ENCODE measurements at regions not wholly inside any gene's neighbourhood (a gene's known extent, or its start where the extent isn't known, plus 50 kb on each side); places are given as distances from the start of the nearest gene placed in this dataset.

- no peak for DNase-seq (ENCODE audit: low spot score, unreplicated experiment)
- TF ChIP-seq CTCF (IDR thresholded peaks at IDR 0.05; ENCODE audit: unreplicated experiment) = no peak
- no peak overlapping the region for H3K4me3 Mint-ChIP-seq (ENCODE audit: low read depth)
- no peaks in the 10 kb centered on the region for H3K27me3 Mint-ChIP-seq
- no peaks in the 10 kb centered on the region for H3K4me1 Mint-ChIP-seq (ENCODE audit: low read depth)
- no peaks in the 10 kb centered on the region for H3K9me3 Mint-ChIP-seq (ENCODE audit: low read depth)
- H3K27ac Mint-ChIP-seq = no peak overlapping the region
- no peaks in the 10 kb centered on the region for H3K36me3 Mint-ChIP-seq (ENCODE audit: insufficient read depth)
These were observed 161.0 kb downstream of the ISL1 start for GRCh38 chr5:51544031-51544785.

- Mint-ChIP-seq H3K27ac (no peak overlapping the region), H3K9me3 (ENCODE audit: low read depth) (peaks cover 3% of the 10 kb centered on the region), H3K36me3 (ENCODE audit: insufficient read depth) (no peaks in the 10 kb centered on the region), H3K4me3 (ENCODE audit: low read depth) (no peak overlapping the region), H3K27me3 (no peaks in the 10 kb centered on the region), H3K4me1 (ENCODE audit: low read depth) (no peaks in the 10 kb centered on the region)
- no peak for TF ChIP-seq CTCF (IDR thresholded peaks at IDR 0.05; ENCODE audit: unreplicated experiment)
- DNase-seq (ENCODE audit: low spot score, unreplicated experiment) = no peak
These were observed 173.6 kb downstream of the ISL1 start for GRCh38 chr5:51556833-51557232.

DNA sequence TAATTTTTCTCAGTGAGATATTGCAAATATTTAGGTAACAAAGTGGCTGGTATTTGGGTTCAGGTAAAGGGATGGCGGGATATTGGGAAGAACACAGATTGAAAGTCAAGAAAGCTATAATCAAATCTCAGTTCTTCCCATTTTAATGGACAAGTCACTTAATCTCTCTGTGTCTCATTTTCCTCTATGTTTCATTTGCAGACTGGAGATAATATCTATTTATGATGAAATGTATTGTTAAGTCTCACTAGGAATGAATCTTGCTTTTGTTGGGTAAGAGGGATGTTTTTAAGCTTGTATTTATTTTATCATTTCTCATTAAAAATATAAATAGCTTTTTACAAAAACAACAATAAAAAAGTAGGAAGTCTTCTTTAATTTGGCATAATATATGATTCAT is 175.4 kb downstream of the ISL1 start:
- H3K9me3 Mint-ChIP-seq (ENCODE audit: low read depth) = no peaks in the 10 kb centered on the region
- no peak for DNase-seq (ENCODE audit: low spot score, unreplicated experiment)
- H3K36me3 Mint-ChIP-seq (ENCODE audit: insufficient read depth) = no peaks in the 10 kb centered on the region
- TF ChIP-seq CTCF (IDR thresholded peaks at IDR 0.05; ENCODE audit: unreplicated experiment) = no peak
- no peaks in the 10 kb centered on the region for H3K27me3 Mint-ChIP-seq
- no peaks in the 10 kb centered on the region for H3K4me1 Mint-ChIP-seq (ENCODE audit: low read depth)
- no peak overlapping the region for H3K27ac Mint-ChIP-seq
- no peak overlapping the region for H3K4me3 Mint-ChIP-seq (ENCODE audit: low read depth)

- H3K4me1 Mint-ChIP-seq (ENCODE audit: low read depth) = peaks cover 1% of the 10 kb centered on the region
- no peak for TF ChIP-seq CTCF (IDR thresholded peaks at IDR 0.05; ENCODE audit: unreplicated experiment)
These were observed 176.1 kb downstream of the ISL1 start for GRCh38 chr5:51559339-51559738.

GRCh38 chr5:51559921-51560658 is 176.8 kb downstream of the ISL1 start:
- Mint-ChIP-seq H3K27ac (no peak overlapping the region), H3K4me1 (ENCODE audit: low read depth) (peaks cover 3% of the 10 kb centered on the region), H3K4me3 (ENCODE audit: low read depth) (no peak overlapping the region), H3K36me3 (ENCODE audit: insufficient read depth) (no peaks in the 10 kb centered on the region), H3K9me3 (ENCODE audit: low read depth) (no peaks in the 10 kb centered on the region), H3K27me3 (no peaks in the 10 kb centered on the region)
- TF ChIP-seq CTCF (IDR thresholded peaks at IDR 0.05; ENCODE audit: unreplicated experiment) = no peak
- no peak for DNase-seq (ENCODE audit: low spot score, unreplicated experiment)

More at GRCh38 chr5:51559339-51559738, 176.1 kb downstream of the ISL1 start:
- no peak for DNase-seq (ENCODE audit: low spot score, unreplicated experiment)
- Mint-ChIP-seq H3K4me3 (ENCODE audit: low read depth) (no peak overlapping the region), H3K27ac (no peak overlapping the region), H3K36me3 (ENCODE audit: insufficient read depth) (no peaks in the 10 kb centered on the region), H3K27me3 (no peaks in the 10 kb centered on the region), H3K9me3 (ENCODE audit: low read depth) (no peaks in the 10 kb centered on the region)

Data from progenitor cell of endocrine pancreas (in vitro differentiated cells).